ENCODE measurements at regions not wholly inside any gene's neighbourhood (a gene's known extent, or its start where the extent isn't known, plus 50 kb on each side); places are given as distances from the start of the nearest gene placed in this dataset.

DNA sequence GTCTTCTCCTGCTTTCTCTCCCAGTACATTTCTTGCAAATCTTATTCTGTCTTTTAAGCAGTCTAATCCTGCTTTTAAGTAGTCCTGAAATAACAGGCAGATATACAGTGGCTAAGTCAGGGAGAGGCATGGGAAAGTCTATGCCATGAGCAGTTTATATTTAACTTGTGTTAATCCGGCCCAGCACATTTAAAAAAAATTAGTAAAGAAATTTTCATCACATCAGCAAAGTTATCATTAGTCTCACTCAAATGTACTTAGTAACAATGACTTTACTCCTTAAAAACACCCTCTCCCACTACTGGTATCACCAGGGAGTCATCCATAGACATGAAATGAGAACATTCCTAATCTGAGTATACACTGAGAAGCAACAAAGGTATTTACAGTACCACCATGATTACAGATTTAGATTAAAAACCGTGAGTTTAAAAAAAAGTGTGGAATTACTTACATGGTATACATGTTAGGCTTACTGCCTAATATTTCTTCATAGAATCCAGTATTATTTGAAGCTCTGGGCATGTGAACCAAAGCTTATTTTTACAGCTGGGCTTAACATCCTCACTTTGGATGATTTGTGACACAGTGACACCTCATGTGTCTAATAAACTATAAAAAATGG, 75.9 kb upstream of the DAB2 start:
- Mint-ChIP-seq H3K4me3 (no peak overlapping the region), H3K27me3 (ENCODE audit: low read depth) (no peaks in the 10 kb centered on the region), H3K4me1 (peaks cover 0 to 7% of the 10 kb centered on the region in 2 experiments; a peak in 3 of 4 replicates), H3K27ac (no peak overlapping the region), H3K36me3 (ENCODE audit: insufficient read depth in 1 of 3, low read depth in 3 of 3) (no peaks in the 10 kb centered on the region), H3K9me3 (no peaks in the 10 kb centered on the region; a peak in 2 of 5 replicates)
- Histone ChIP-seq H3K9ac (ENCODE audit: extremely low read depth, insufficient read length, low read length) (no peak overlapping the region), H4K5ac (ENCODE audit: insufficient read length, low read depth, low read length) (no peak overlapping the region), H3K79me1 (ENCODE audit: insufficient read depth, low read depth, low read length, poor library complexity, severe bottlenecking) (no peaks in the 10 kb centered on the region), H3K14ac (ENCODE audit: insufficient read depth, low read length) (no peak overlapping the region), H3K4ac (ENCODE audit: low read depth, low read length) (no peak overlapping the region), H2AFZ (ENCODE audit: low read length) (no peak overlapping the region), H2BK15ac (ENCODE audit: low read depth, low read length) (no peak overlapping the region), H4K91ac (ENCODE audit: insufficient read length, low read depth, low read length) (no peak overlapping the region), H2AK5ac (ENCODE audit: insufficient read length, low read length) (no peak overlapping the region), H3K4me1 (ENCODE audit: insufficient read depth, low read length) (no peaks in the 10 kb centered on the region), H3K23me2 (ENCODE audit: insufficient read length, low read depth, low read length, poor library complexity, severe bottlenecking) (no peaks in the 10 kb centered on the region), H2BK120ac (ENCODE audit: low read depth, low read length, poor library complexity, severe bottlenecking) (no peak overlapping the region), H2BK5ac (ENCODE audit: insufficient read length, low read length) (no peak overlapping the region), H3K9me3 (ENCODE audit: control insufficient read depth, low read depth, low read length) (no peaks in the 10 kb centered on the region), H3T11ph (ENCODE audit: low read length) (no peak overlapping the region), H3K4me2 (ENCODE audit: insufficient read depth, insufficient read length, low read length) (no peak overlapping the region), H3K23ac (ENCODE audit: insufficient read length, low read depth, low read length) (no peak overlapping the region), H2BK12ac (ENCODE audit: insufficient read length, low read depth, low read length) (no peak overlapping the region), H3K56ac (ENCODE audit: insufficient read length, low read depth, low read length) (no peak overlapping the region), H4K20me1 (ENCODE audit: control insufficient read depth, insufficient read depth, insufficient read length) (no peaks in the 10 kb centered on the region), H3K79me2 (ENCODE audit: insufficient read depth, low read length) (no peaks in the 10 kb centered on the region), H2BK20ac (ENCODE audit: low read depth, low read length, poor library complexity, severe bottlenecking) (no peak overlapping the region), H3K27ac (ENCODE audit: insufficient read length, low read depth, low read length) (no peak overlapping the region), H4K8ac (replicated peaks; ENCODE audit: insufficient read length, low read depth, low read length) (no peak overlapping the region), H3K27me3 (ENCODE audit: insufficient read depth, low read length) (no peaks in the 10 kb centered on the region), H3K18ac (ENCODE audit: insufficient read length, low read depth, low read length) (no peak overlapping the region)
- no peak for DNase-seq
- no CpG with 5 or more reads among the region's 2 CpGs for WGBS (ENCODE audit: extremely low coverage, insufficient read length, low lambda C conversion rate)
- TF ChIP-seq, protein P1, sequence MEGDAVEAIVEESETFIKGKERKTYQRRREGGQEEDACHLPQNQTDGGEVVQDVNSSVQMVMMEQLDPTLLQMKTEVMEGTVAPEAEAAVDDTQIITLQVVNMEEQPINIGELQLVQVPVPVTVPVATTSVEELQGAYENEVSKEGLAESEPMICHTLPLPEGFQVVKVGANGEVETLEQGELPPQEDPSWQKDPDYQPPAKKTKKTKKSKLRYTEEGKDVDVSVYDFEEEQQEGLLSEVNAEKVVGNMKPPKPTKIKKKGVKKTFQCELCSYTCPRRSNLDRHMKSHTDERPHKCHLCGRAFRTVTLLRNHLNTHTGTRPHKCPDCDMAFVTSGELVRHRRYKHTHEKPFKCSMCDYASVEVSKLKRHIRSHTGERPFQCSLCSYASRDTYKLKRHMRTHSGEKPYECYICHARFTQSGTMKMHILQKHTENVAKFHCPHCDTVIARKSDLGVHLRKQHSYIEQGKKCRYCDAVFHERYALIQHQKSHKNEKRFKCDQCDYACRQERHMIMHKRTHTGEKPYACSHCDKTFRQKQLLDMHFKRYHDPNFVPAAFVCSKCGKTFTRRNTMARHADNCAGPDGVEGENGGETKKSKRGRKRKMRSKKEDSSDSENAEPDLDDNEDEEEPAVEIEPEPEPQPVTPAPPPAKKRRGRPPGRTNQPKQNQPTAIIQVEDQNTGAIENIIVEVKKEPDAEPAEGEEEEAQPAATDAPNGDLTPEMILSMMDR (conservative IDR thresholded peaks at IDR 0.05): no peak

Measured in H9 (cell line).